Osteocyte (in vitro differentiated cells): ENCODE measurements at regions not wholly inside any gene's neighbourhood (a gene's known extent, or its start where the extent isn't known, plus 50 kb on each side); places are given as distances from the start of the nearest gene placed in this dataset.

Experiments
- DNase-seq: peaks from one replicate; pipeline ENCODE4 v3.0.0; 2021; ENCODE audit warnings: mixed read lengths; ENCODE audit not compliant: unreplicated experiment; ENCODE audit errors: extremely low spot score
- H3K27ac Mint-ChIP-seq: one replicate; pipeline ENCODE4 v1.8.0; 2021; ENCODE audit warnings: mild to moderate bottlenecking, mixed read lengths; ENCODE audit not compliant: unreplicated experiment
- H3K27me3 Mint-ChIP-seq: one replicate; pipeline ENCODE4 v1.8.0; 2021; ENCODE audit warnings: mixed read lengths; ENCODE audit not compliant: unreplicated experiment
- H3K36me3 Mint-ChIP-seq: one replicate; pipeline ENCODE4 v1.8.0; 2021; ENCODE audit warnings: mixed read lengths; ENCODE audit not compliant: unreplicated experiment
- H3K4me1 Mint-ChIP-seq: one replicate; pipeline ENCODE4 v1.8.0; 2021; ENCODE audit warnings: mixed read lengths; ENCODE audit not compliant: unreplicated experiment
- H3K4me3 Mint-ChIP-seq: one replicate; pipeline ENCODE4 v1.8.0; 2021; ENCODE audit warnings: mild to moderate bottlenecking, moderate library complexity, mixed read lengths; ENCODE audit not compliant: unreplicated experiment
- H3K9me3 Mint-ChIP-seq: one replicate; pipeline ENCODE4 v1.8.0; 2021; ENCODE audit warnings: mixed read lengths; ENCODE audit not compliant: unreplicated experiment
- TF ChIP-seq, protein P1 (sequence below): fragments of 200-600 bp; sonication (generic); IDR thresholded peaks from 2 replicates; pipeline ENCODE4 v1.5.0; 2021; ENCODE audit warnings: antibody characterized with exemption, mild to moderate bottlenecking, moderate library complexity

DNA sequence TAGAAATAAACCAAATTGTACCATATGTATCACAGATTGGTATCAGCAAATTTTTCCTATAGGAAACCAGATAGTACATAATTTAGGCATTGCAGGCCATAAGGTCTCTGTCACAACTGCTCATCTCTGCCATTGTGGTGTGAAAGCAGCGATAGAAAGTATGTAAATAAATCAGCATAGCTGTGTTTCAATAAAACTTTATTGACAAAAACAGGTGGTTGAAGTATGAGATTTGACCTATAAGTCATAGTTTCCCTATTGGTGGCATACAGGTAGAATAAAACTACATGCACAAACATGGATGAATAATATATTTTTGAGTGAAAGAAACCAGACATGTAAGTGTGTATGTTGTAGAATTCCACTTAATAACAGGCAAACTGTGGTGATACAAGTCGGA, 1454.9 kb downstream of the REEP3 start:
- TF ChIP-seq, protein P1, sequence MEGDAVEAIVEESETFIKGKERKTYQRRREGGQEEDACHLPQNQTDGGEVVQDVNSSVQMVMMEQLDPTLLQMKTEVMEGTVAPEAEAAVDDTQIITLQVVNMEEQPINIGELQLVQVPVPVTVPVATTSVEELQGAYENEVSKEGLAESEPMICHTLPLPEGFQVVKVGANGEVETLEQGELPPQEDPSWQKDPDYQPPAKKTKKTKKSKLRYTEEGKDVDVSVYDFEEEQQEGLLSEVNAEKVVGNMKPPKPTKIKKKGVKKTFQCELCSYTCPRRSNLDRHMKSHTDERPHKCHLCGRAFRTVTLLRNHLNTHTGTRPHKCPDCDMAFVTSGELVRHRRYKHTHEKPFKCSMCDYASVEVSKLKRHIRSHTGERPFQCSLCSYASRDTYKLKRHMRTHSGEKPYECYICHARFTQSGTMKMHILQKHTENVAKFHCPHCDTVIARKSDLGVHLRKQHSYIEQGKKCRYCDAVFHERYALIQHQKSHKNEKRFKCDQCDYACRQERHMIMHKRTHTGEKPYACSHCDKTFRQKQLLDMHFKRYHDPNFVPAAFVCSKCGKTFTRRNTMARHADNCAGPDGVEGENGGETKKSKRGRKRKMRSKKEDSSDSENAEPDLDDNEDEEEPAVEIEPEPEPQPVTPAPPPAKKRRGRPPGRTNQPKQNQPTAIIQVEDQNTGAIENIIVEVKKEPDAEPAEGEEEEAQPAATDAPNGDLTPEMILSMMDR = no peak
- no peaks in the 10 kb centered on the region for H3K36me3 Mint-ChIP-seq
- H3K27ac Mint-ChIP-seq = no peak overlapping the region
- no peaks in the 10 kb centered on the region for H3K27me3 Mint-ChIP-seq
- H3K4me1 Mint-ChIP-seq = no peaks in the 10 kb centered on the region
- H3K4me3 Mint-ChIP-seq = no peak overlapping the region
- no peaks in the 10 kb centered on the region for H3K9me3 Mint-ChIP-seq
- DNase-seq = no peak

GRCh38 chr10:64977915-64978314, 1456.7 kb downstream of the REEP3 start:
- Mint-ChIP-seq H3K27me3 (peaks cover 2% of the 10 kb centered on the region), H3K4me3 (no peak overlapping the region)

DNA sequence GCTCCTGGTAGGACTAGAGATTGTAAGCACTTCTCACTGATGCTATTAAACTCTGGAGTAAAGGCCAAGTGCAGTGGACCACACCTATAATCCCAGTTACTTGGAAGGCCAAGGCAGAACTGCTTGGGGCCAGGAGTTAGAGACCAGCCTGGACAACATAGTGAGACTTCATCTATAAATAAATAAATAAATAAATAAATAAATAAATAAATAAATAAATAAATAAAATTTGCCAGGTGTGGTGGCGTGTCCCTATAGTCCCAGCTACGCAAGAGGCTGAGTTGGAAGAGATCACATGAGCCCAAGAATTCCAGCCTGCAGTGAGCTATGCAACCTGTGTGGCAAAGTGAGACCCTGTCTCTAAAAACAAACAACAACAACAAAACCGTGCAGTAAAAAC, 1475.7 kb downstream of the REEP3 start:
- TF ChIP-seq, protein P1 = no peak
- Mint-ChIP-seq H3K27ac (no peak overlapping the region), H3K27me3 (no peaks in the 10 kb centered on the region), H3K4me1 (no peaks in the 10 kb centered on the region), H3K4me3 (no peak overlapping the region), H3K36me3 (no peaks in the 10 kb centered on the region), H3K9me3 (no peaks in the 10 kb centered on the region)
- no peak for DNase-seq

More at GRCh38 chr10:64977915-64978314, 1456.7 kb downstream of the REEP3 start:
- Mint-ChIP-seq H3K9me3 (no peaks in the 10 kb centered on the region), H3K36me3 (no peaks in the 10 kb centered on the region), H3K27ac (no peak overlapping the region), H3K4me1 (no peaks in the 10 kb centered on the region)
- TF ChIP-seq, protein P1 = peak; percentile 54
- no peak for DNase-seq

GRCh38 chr10:65010845-65011244, 1489.6 kb downstream of the REEP3 start:
- no peak overlapping the region for H3K27ac Mint-ChIP-seq

GRCh38 chr10:65017523-65017922, 1496.3 kb downstream of the REEP3 start:
- TF ChIP-seq, protein P1 = no peak
- H3K27me3 Mint-ChIP-seq = peaks cover 2% of the 10 kb centered on the region
- H3K27ac Mint-ChIP-seq = no peak overlapping the region

More at GRCh38 chr10:65010845-65011244, 1489.6 kb downstream of the REEP3 start:
- H3K4me3 Mint-ChIP-seq = no peak overlapping the region
- no peaks in the 10 kb centered on the region for H3K9me3 Mint-ChIP-seq
- H3K27me3 Mint-ChIP-seq = peaks cover 3% of the 10 kb centered on the region
- H3K4me1 Mint-ChIP-seq = no peaks in the 10 kb centered on the region
- no peaks in the 10 kb centered on the region for H3K36me3 Mint-ChIP-seq
- TF ChIP-seq, protein P1 = peak; percentile 11
- DNase-seq = no peak

More at GRCh38 chr10:65017523-65017922, 1496.3 kb downstream of the REEP3 start:
- Mint-ChIP-seq H3K4me1 (no peaks in the 10 kb centered on the region), H3K36me3 (no peaks in the 10 kb centered on the region), H3K9me3 (peaks cover 10% of the 10 kb centered on the region), H3K4me3 (no peak overlapping the region)
- no peak for DNase-seq
